ENCODE measurements at regions not wholly inside any gene's neighbourhood (a gene's known extent, or its start where the extent isn't known, plus 50 kb on each side); places are given as distances from the start of the nearest gene placed in this dataset.
"Not testable (repeated sequence)": the region's sequence is repeated elsewhere in the genome, so short reads cannot be mapped to it uniquely, and the experiment has no call there.

GRCh38 chr13:109999659-110000533, 213.5 kb upstream of the IRS2 start:
- H3K36me3 ChIP-seq (ENCODE audit: insufficient read depth, low read length): no peaks in the 10 kb centered on the region
- Mint-ChIP-seq H3K36me3 (no peaks in the 10 kb centered on the region), H3K27ac (no peak overlapping the region), H3K4me3 (no peak overlapping the region), H3K27me3 (peaks cover 0 to 1% of the 10 kb centered on the region in 2 donors), H3K4me1 (no peaks in the 10 kb centered on the region), H3K9me3 (peaks cover 0 to 9% (median 0%) of the 10 kb centered on the region in 5 donors)
- H3K4me1 ChIP-seq (ENCODE audit: insufficient read depth, low read length): no peaks in the 10 kb centered on the region
- DNase-seq: no peak
- CTCF ChIA-PET: no interaction called here
- H3K9me3 ChIP-seq (ENCODE audit: low read length): no peaks in the 10 kb centered on the region
- H3K27ac ChIP-seq (ENCODE audit: low read depth, low read length): no peak overlapping the region
- POLR2A ChIA-PET: no interaction called here
- no peak overlapping the region for H3K4me3 ChIP-seq (ENCODE audit: low read length)
- H3K27me3 ChIP-seq (ENCODE audit: insufficient read depth, low read length, poor library complexity, severe bottlenecking): no peaks in the 10 kb centered on the region

GRCh38 chr13:109998684-109999533, 212.5 kb upstream of the IRS2 start:
- ChIA-PET POLR2A (no interaction called here), CTCF (no interaction called here)
- Mint-ChIP-seq H3K36me3 (no peaks in the 10 kb centered on the region), H3K4me3 (no peak overlapping the region), H3K9me3 (peaks cover 0 to 9% (median 0%) of the 10 kb centered on the region in 5 donors), H3K4me1 (no peaks in the 10 kb centered on the region), H3K27me3 (peaks cover 0 to 1% of the 10 kb centered on the region in 2 donors), H3K27ac (no peak overlapping the region)
- DNase-seq: no peak
- H3K9me3 ChIP-seq (ENCODE audit: low read length): no peaks in the 10 kb centered on the region
- H3K36me3 ChIP-seq (ENCODE audit: insufficient read depth, low read length): no peaks in the 10 kb centered on the region
- no peaks in the 10 kb centered on the region for H3K27me3 ChIP-seq (ENCODE audit: insufficient read depth, low read length, poor library complexity, severe bottlenecking)
- H3K4me1 ChIP-seq (ENCODE audit: insufficient read depth, low read length): no peaks in the 10 kb centered on the region
- no peak overlapping the region for H3K27ac ChIP-seq (ENCODE audit: low read depth, low read length)
- no peak overlapping the region for H3K4me3 ChIP-seq (ENCODE audit: low read length)

DNA sequence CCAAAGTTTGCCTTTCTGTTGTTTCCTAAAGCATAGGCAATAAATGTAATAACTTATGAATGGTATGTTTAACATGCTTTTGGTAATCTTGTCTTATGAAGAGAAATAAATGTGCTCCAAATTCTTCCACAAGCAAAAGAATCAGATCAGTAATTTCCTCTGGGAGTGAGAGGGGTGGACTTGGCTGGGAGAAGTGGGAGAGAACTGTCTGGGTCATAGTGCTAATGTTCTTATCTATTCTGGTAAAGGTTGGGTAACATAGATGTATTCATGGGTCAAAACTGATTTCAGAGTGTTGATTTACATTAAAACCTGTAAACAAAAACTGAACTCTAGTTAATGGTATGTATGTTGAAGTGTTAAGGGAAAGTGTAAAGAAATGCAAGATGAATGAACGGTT, 211.7 kb upstream of the IRS2 start:
- H3K9me3 ChIP-seq (ENCODE audit: low read length): no peaks in the 10 kb centered on the region
- CTCF ChIA-PET: no interaction called here
- H3K4me1 Mint-ChIP-seq: no peaks in the 10 kb centered on the region

GRCh38 chr13:109997056-109997595, 210.7 kb upstream of the IRS2 start:
- POLR2A ChIA-PET; H3K36me3 ChIP-seq (ENCODE audit: insufficient read depth, low read length); H3K27ac Mint-ChIP-seq; H3K9me3 Mint-ChIP-seq; H3K4me1 Mint-ChIP-seq; H3K36me3 Mint-ChIP-seq; H3K4me3 Mint-ChIP-seq; H3K27ac ChIP-seq (ENCODE audit: low read depth, low read length); H3K27me3 ChIP-seq (ENCODE audit: insufficient read depth, low read length, poor library complexity, severe bottlenecking); H3K27me3 Mint-ChIP-seq; CTCF ChIA-PET; DNase-seq; H3K4me1 ChIP-seq (ENCODE audit: insufficient read depth, low read length); H3K9me3 ChIP-seq (ENCODE audit: low read length); H3K4me3 ChIP-seq (ENCODE audit: low read length): not testable (repeated sequence)

More for the DNA sequence above, 211.7 kb upstream of the IRS2 start:
- POLR2A ChIA-PET: no interaction called here
- Histone ChIP-seq H3K27me3 (ENCODE audit: insufficient read depth, low read length, poor library complexity, severe bottlenecking) (no peaks in the 10 kb centered on the region), H3K4me1 (ENCODE audit: insufficient read depth, low read length) (no peaks in the 10 kb centered on the region), H3K27ac (ENCODE audit: low read depth, low read length) (no peak overlapping the region), H3K4me3 (ENCODE audit: low read length) (no peak overlapping the region), H3K36me3 (ENCODE audit: insufficient read depth, low read length) (no peaks in the 10 kb centered on the region)
- peaks cover 0 to 1% of the 10 kb centered on the region in 2 donors for H3K27me3 Mint-ChIP-seq
- H3K9me3 Mint-ChIP-seq: peaks cover 0 to 9% (median 0%) of the 10 kb centered on the region in 5 donors
- DNase-seq: no peak
- H3K36me3 Mint-ChIP-seq: no peaks in the 10 kb centered on the region
- H3K4me3 Mint-ChIP-seq: no peak overlapping the region
- H3K27ac Mint-ChIP-seq: no peak overlapping the region

DNA sequence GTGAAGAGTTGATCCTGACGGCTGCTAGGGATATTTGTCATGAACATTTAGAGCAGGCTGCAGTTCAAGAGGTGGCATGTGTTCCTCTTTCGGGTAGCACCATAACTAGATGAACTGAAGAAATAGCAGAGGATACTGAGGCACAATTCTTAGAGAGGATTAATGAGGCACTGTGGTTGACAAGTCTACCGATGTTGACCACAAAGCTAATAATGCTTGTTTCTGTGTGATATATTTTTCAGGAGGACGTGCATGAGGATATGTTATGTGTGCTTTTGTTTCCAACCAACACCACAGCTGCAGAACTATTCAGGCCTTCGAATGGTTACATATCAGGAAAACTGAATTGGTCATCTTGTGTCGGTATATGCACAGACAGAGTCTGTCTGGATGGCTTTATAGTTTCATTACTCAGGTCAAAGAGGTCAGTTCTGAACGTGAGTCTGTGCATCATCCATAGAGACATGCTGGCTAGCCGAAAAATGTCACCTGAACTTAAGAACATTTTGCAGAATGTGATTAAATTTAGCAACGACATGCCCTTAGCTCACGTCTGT, 210.1 kb upstream of the IRS2 start:
- Histone ChIP-seq H3K36me3 (ENCODE audit: insufficient read depth, low read length) (no peaks in the 10 kb centered on the region), H3K27me3 (ENCODE audit: insufficient read depth, low read length, poor library complexity, severe bottlenecking) (no peaks in the 10 kb centered on the region), H3K9me3 (ENCODE audit: low read length) (no peaks in the 10 kb centered on the region), H3K4me3 (ENCODE audit: low read length) (no peak overlapping the region), H3K4me1 (ENCODE audit: insufficient read depth, low read length) (no peaks in the 10 kb centered on the region), H3K27ac (ENCODE audit: low read depth, low read length) (no peak overlapping the region)
- Mint-ChIP-seq H3K27me3 (peaks cover 0 to 2% of the 10 kb centered on the region in 2 donors), H3K4me3 (no peak overlapping the region), H3K27ac (no peak overlapping the region), H3K36me3 (no peaks in the 10 kb centered on the region), H3K4me1 (no peaks in the 10 kb centered on the region), H3K9me3 (peaks cover 0 to 4% (median 0%) of the 10 kb centered on the region in 5 donors)
- no peak for DNase-seq
- ChIA-PET CTCF (no interaction called here), POLR2A (no interaction called here)

GRCh38 chr13:109995578-109995977, 209.2 kb upstream of the IRS2 start:
- Mint-ChIP-seq H3K27me3 (peaks cover 0 to 2% of the 10 kb centered on the region in 2 donors), H3K4me3 (no peak overlapping the region), H3K9me3 (peaks cover 0 to 5% (median 2%) of the 10 kb centered on the region in 5 donors), H3K36me3 (no peaks in the 10 kb centered on the region), H3K27ac (no peak overlapping the region), H3K4me1 (no peaks in the 10 kb centered on the region)
- H3K27ac ChIP-seq (ENCODE audit: low read depth, low read length): no peak overlapping the region
- DNase-seq: no peak
- POLR2A ChIA-PET: no interaction called here
- H3K27me3 ChIP-seq (ENCODE audit: insufficient read depth, low read length, poor library complexity, severe bottlenecking): no peaks in the 10 kb centered on the region
- no peaks in the 10 kb centered on the region for H3K36me3 ChIP-seq (ENCODE audit: insufficient read depth, low read length)
- no peak overlapping the region for H3K4me3 ChIP-seq (ENCODE audit: low read length)
- no peaks in the 10 kb centered on the region for H3K9me3 ChIP-seq (ENCODE audit: low read length)
- no peaks in the 10 kb centered on the region for H3K4me1 ChIP-seq (ENCODE audit: insufficient read depth, low read length)
- CTCF ChIA-PET: no interaction called here

- POLR2A ChIA-PET: no interaction called here
- Mint-ChIP-seq H3K4me3 (no peak overlapping the region), H3K27ac (no peak overlapping the region), H3K27me3 (peaks cover 0 to 5% of the 10 kb centered on the region in 2 donors), H3K9me3 (peaks cover 0 to 5% (median 2%) of the 10 kb centered on the region in 5 donors), H3K36me3 (no peaks in the 10 kb centered on the region), H3K4me1 (no peaks in the 10 kb centered on the region)
- DNase-seq: no peak
- H3K9me3 ChIP-seq (ENCODE audit: low read length): no peaks in the 10 kb centered on the region
- no peak overlapping the region for H3K27ac ChIP-seq (ENCODE audit: low read depth, low read length)
- H3K27me3 ChIP-seq (ENCODE audit: insufficient read depth, low read length, poor library complexity, severe bottlenecking): no peaks in the 10 kb centered on the region
- H3K4me3 ChIP-seq (ENCODE audit: low read length): no peak overlapping the region
- no peaks in the 10 kb centered on the region for H3K36me3 ChIP-seq (ENCODE audit: insufficient read depth, low read length)
- CTCF ChIA-PET: no interaction called here
- H3K4me1 ChIP-seq (ENCODE audit: insufficient read depth, low read length): no peaks in the 10 kb centered on the region
Observed at GRCh38 chr13:109990296-109990695, 203.9 kb upstream of the IRS2 start.

- CTCF ChIA-PET: no interaction called here
- no peak for DNase-seq
- Mint-ChIP-seq H3K9me3 (peaks cover 0 to 5% (median 2%) of the 10 kb centered on the region in 5 donors), H3K4me3 (no peak overlapping the region), H3K4me1 (no peaks in the 10 kb centered on the region), H3K27ac (no peak overlapping the region), H3K27me3 (peaks cover 0 to 5% of the 10 kb centered on the region in 2 donors), H3K36me3 (no peaks in the 10 kb centered on the region)
- Histone ChIP-seq H3K27me3 (ENCODE audit: insufficient read depth, low read length, poor library complexity, severe bottlenecking) (no peaks in the 10 kb centered on the region), H3K4me3 (ENCODE audit: low read length) (no peak overlapping the region), H3K36me3 (ENCODE audit: insufficient read depth, low read length) (no peaks in the 10 kb centered on the region), H3K9me3 (ENCODE audit: low read length) (no peaks in the 10 kb centered on the region), H3K4me1 (ENCODE audit: insufficient read depth, low read length) (no peaks in the 10 kb centered on the region), H3K27ac (ENCODE audit: low read depth, low read length) (no peak overlapping the region)
- POLR2A ChIA-PET: no interaction called here
Observed at GRCh38 chr13:109989686-109990085, 203.3 kb upstream of the IRS2 start.

Measured in CD8-positive, alpha-beta memory T cell (primary cell).